Skeletal muscle cell (primary cell): ENCODE measurements at regions not wholly inside any gene's neighbourhood (a gene's known extent, or its start where the extent isn't known, plus 50 kb on each side); places are given as distances from the start of the nearest gene placed in this dataset.

Experiments
- DNase-seq: peaks from one replicate; pipeline ENCODE4 v3.0.0-alpha.2; 2010; ENCODE audit warnings: low read depth
- H3K4me3 ChIP-seq: 2 replicates; pipeline ENCODE4 v1.5.1; 2011; ENCODE audit warnings: low read depth, mild to moderate bottlenecking, control low read depth, low read length, moderate library complexity

GRCh38 chr11:90908074-90908473, 685.2 kb upstream of the CHORDC1 start:
- H3K4me3 ChIP-seq, result no peak overlapping the region
- DNase-seq, result no peak

- no peak for DNase-seq
These were observed 673.0 kb upstream of the CHORDC1 start for GRCh38 chr11:90895850-90896249.

GRCh38 chr11:90890347-90890746, 667.5 kb upstream of the CHORDC1 start:
- H3K4me3 ChIP-seq, result no peak overlapping the region
- no peak for DNase-seq

More at GRCh38 chr11:90895850-90896249, 673.0 kb upstream of the CHORDC1 start:
- no peak overlapping the region for H3K4me3 ChIP-seq

- no peak for DNase-seq
- no peak overlapping the region for H3K4me3 ChIP-seq
These were observed 661.3 kb upstream of the CHORDC1 start for GRCh38 chr11:90884181-90884580.

GRCh38 chr11:90874986-90875385, 652.1 kb upstream of the CHORDC1 start:
- DNase-seq, result peak; percentile 8
- no peak overlapping the region for H3K4me3 ChIP-seq

- no peak for DNase-seq
- no peak overlapping the region for H3K4me3 ChIP-seq
These were observed 651.4 kb upstream of the CHORDC1 start for GRCh38 chr11:90874281-90874680.

GRCh38 chr11:90867416-90867815, 644.6 kb upstream of the CHORDC1 start:
- H3K4me3 ChIP-seq, result no peak overlapping the region
- DNase-seq, result no peak

GRCh38 chr11:90856790-90857189, 633.9 kb upstream of the CHORDC1 start:
- no peak for DNase-seq

GRCh38 chr11:90855531-90855930, 632.7 kb upstream of the CHORDC1 start:
- DNase-seq, result no peak
- no peak overlapping the region for H3K4me3 ChIP-seq

More at GRCh38 chr11:90856790-90857189, 633.9 kb upstream of the CHORDC1 start:
- H3K4me3 ChIP-seq, result no peak overlapping the region

- no peak overlapping the region for H3K4me3 ChIP-seq
- DNase-seq, result no peak
These were observed 628.3 kb upstream of the CHORDC1 start for GRCh38 chr11:90851196-90851595.

- DNase-seq, result no peak
- no peak overlapping the region for H3K4me3 ChIP-seq
These were observed 626.5 kb upstream of the CHORDC1 start for GRCh38 chr11:90849312-90849711.

- no peak for DNase-seq
- no peak overlapping the region for H3K4me3 ChIP-seq
These were observed 624.5 kb upstream of the CHORDC1 start for GRCh38 chr11:90847268-90847886.

- H3K4me3 ChIP-seq, result no peak overlapping the region
- no peak for DNase-seq
These were observed 623.8 kb upstream of the CHORDC1 start for GRCh38 chr11:90846628-90847027.

GRCh38 chr11:90845799-90846198, 623.0 kb upstream of the CHORDC1 start:
- no peak for DNase-seq
- H3K4me3 ChIP-seq, result no peak overlapping the region

GRCh38 chr11:90845126-90845525, 622.3 kb upstream of the CHORDC1 start:
- H3K4me3 ChIP-seq, result no peak overlapping the region
- DNase-seq, result no peak

- DNase-seq, result no peak
These were observed 621.2 kb upstream of the CHORDC1 start for GRCh38 chr11:90844041-90844440.

GRCh38 chr11:90842681-90843080, 619.8 kb upstream of the CHORDC1 start:
- H3K4me3 ChIP-seq, result no peak overlapping the region
- DNase-seq, result no peak

More at GRCh38 chr11:90844041-90844440, 621.2 kb upstream of the CHORDC1 start:
- H3K4me3 ChIP-seq, result no peak overlapping the region

- no peak overlapping the region for H3K4me3 ChIP-seq
- no peak for DNase-seq
These were observed 617.2 kb upstream of the CHORDC1 start for GRCh38 chr11:90840071-90840470.

GRCh38 chr11:90836031-90836430, 613.2 kb upstream of the CHORDC1 start:
- no peak for DNase-seq
- H3K4me3 ChIP-seq, result no peak overlapping the region

- no peak overlapping the region for H3K4me3 ChIP-seq
- no peak for DNase-seq
These were observed 600.6 kb upstream of the CHORDC1 start for GRCh38 chr11:90823446-90823845.

GRCh38 chr11:90822996-90823395, 600.1 kb upstream of the CHORDC1 start:
- H3K4me3 ChIP-seq, result no peak overlapping the region
- DNase-seq, result no peak
